GM12878 (cell line): ENCODE measurements at regions not wholly inside any gene's neighbourhood (a gene's known extent, or its start where the extent isn't known, plus 50 kb on each side); places are given as distances from the start of the nearest gene placed in this dataset.

Experiments used
- ATAC-seq: fragments of 200-7000 bp; cut with Tn5 transposase; 3 replicates; pipeline ENCODE4 v1.9.1; 2020; ENCODE audit warnings: mild to moderate bottlenecking, moderate library complexity
- BruUV-seq: library from RNA; stranded (reverse); fragments of 400-500 nt; replicated peaks from 2 replicates; lab custom pipeline; 2021; lab: Mats Ljungman, UMichigan
- CTCF ChIA-PET: fragments of 300-600 bp; sonication (Branson Sonifier 250); formaldehyde crosslinking; extraction: SDS; loops from one replicate; lab custom pipeline; 2021; ENCODE audit warnings: inconsistent platforms; lab: Yijun Ruan, JAX
- POLR2A ChIA-PET: fragments of 350-600 bp; formaldehyde crosslinking; extraction: SDS; loops from one replicate; lab custom pipeline; 2021; ENCODE audit warnings: inconsistent platforms; lab: Charles Lee
- RAD21 ChIA-PET: fragments of 300-600 bp; sonication (Branson Sonifier 250); formaldehyde crosslinking; loops from one replicate; lab custom pipeline; 2023; ENCODE audit warnings: antibody characterized with exemption; ENCODE audit not compliant: unreplicated experiment; lab: Charles Lee
- SMC1A ChIA-PET: fragments of 300-600 bp; sonication (Branson Sonifier 250); formaldehyde crosslinking; loops from one replicate; lab custom pipeline; 2023; ENCODE audit not compliant: unreplicated experiment, uncharacterized antibody; lab: Charles Lee
- DNase-seq: peaks from one replicate; pipeline ENCODE4 v3.0.0-alpha.2; 2011; ENCODE audit warnings: low read depth, low spot score
- FAIRE-seq: peaks from 3 replicates; lab custom pipeline; 2011; peaks lifted over from hg19 to GRCh38; lab: Jason Lieb, UNC
- H2AFZ ChIP-seq: 2 replicates; pipeline ENCODE4 v1.6.0; 2011; ENCODE audit warnings: low read depth, low read length, control low read depth; ENCODE audit not compliant: control insufficient read depth
- H3K27ac ChIP-seq: 2 replicates; pipeline ENCODE4 v1.5.1; 2011; ENCODE audit warnings: control low read depth; ENCODE audit not compliant: control insufficient read depth, insufficient read depth
- H3K27me3 ChIP-seq, 2 experiments: replicated peaks in 1 of 2; 2 replicates each; pipeline versions ENCODE4 v1.6.0 to v1.6.1; 2011; ENCODE audit warnings: low read length in 1 of 2; ENCODE audit not compliant: control insufficient read depth in 2 of 2, insufficient read depth in 2 of 2
- H3K36me3 ChIP-seq, 2 experiments: 2 replicates each; pipeline ENCODE4 v1.5.1; 2011; ENCODE audit warnings: low read length in 1 of 2; ENCODE audit not compliant: control insufficient read depth in 2 of 2, insufficient read depth in 2 of 2
- H3K4me1 ChIP-seq: 2 replicates; pipeline ENCODE4 v1.6.1; 2011; ENCODE audit warnings: mild to moderate bottlenecking, low read length, moderate library complexity, mixed read lengths; ENCODE audit not compliant: control insufficient read depth, insufficient read depth
- H3K4me2 ChIP-seq: 2 replicates; pipeline ENCODE4 v1.6.0; 2011; ENCODE audit warnings: control low read depth; ENCODE audit not compliant: control insufficient read depth, insufficient read depth
- H3K4me3 ChIP-seq: fragments of 200-600 bp; sonication (generic); 2 replicates; pipeline ENCODE4 v1.5.1; 2016
- H3K79me2 ChIP-seq: 2 replicates; pipeline ENCODE4 v1.6.0; 2011; ENCODE audit warnings: low read length; ENCODE audit not compliant: control insufficient read depth, insufficient read depth
- H3K9ac ChIP-seq: 2 replicates; pipeline ENCODE4 v1.8.0; 2011; ENCODE audit warnings: low read length, control low read depth, mixed read lengths; ENCODE audit not compliant: control insufficient read depth, insufficient read depth
- H3K9me3 ChIP-seq: replicated peaks from 3 replicates; pipeline ENCODE4 v1.5.1; 2011; ENCODE audit warnings: mild to moderate bottlenecking, low read length; ENCODE audit not compliant: control insufficient read depth, insufficient read depth
- H4K20me1 ChIP-seq: 2 replicates; pipeline ENCODE4 v1.6.0; 2011; ENCODE audit not compliant: control insufficient read depth, insufficient read depth
- BMI1 ChIP-seq: fragments of 450-650 bp; IDR thresholded peaks from 2 replicates; pipeline ENCODE4 v1.6.1; 2016; ENCODE audit warnings: mild to moderate bottlenecking, moderate library complexity, borderline replicate concordance
- CHD4 ChIP-seq: fragments of 200-600 bp; sonication (generic); IDR thresholded peaks from 2 replicates; pipeline ENCODE4 v1.6.1; 2016; ENCODE audit warnings: mild to moderate bottlenecking
- CREB1 ChIP-seq: IDR thresholded peaks from 2 replicates; pipeline ENCODE4 v1.6.1; 2012; ENCODE audit warnings: low read depth, mild to moderate bottlenecking, inconsistent platforms
- E4F1 ChIP-seq: fragments of 450-650 bp; IDR thresholded peaks from 2 replicates; pipeline ENCODE4 v1.6.1; 2018; ENCODE audit warnings: borderline replicate concordance, mild to moderate bottlenecking; ENCODE audit not compliant: partially characterized antibody
- FOXK2 ChIP-seq: fragments of 450-650 bp; IDR thresholded peaks from 2 replicates; pipeline ENCODE4 v1.6.1; 2017; ENCODE audit warnings: mild to moderate bottlenecking, moderate library complexity
- IKZF1 ChIP-seq: fragments of 450-650 bp; conservative IDR thresholded peaks from 2 replicates; pipeline ENCODE4 v1.6.1; 2017; ENCODE audit warnings: antibody characterized with exemption, mild to moderate bottlenecking
- JUNB ChIP-seq: IDR thresholded peaks from 2 replicates; pipeline ENCODE4 v1.6.1; 2016; ENCODE audit warnings: antibody characterized with exemption, mild to moderate bottlenecking
- KDM1A ChIP-seq: fragments of 200-600 bp; sonication (generic); IDR thresholded peaks from 2 replicates; pipeline ENCODE4 v1.6.1; 2016; ENCODE audit warnings: borderline replicate concordance
- MTA3 ChIP-seq: IDR thresholded peaks from 2 replicates; pipeline ENCODE4 v1.6.1; 2012; ENCODE audit warnings: low read length, inconsistent platforms, borderline replicate concordance
- NBN ChIP-seq: fragments of 450-650 bp; IDR thresholded peaks from 2 replicates; pipeline ENCODE4 v1.6.1; 2016
- NKRF ChIP-seq: fragments of 450-650 bp; conservative IDR thresholded peaks from 2 replicates; pipeline ENCODE4 v1.6.1; 2017; ENCODE audit warnings: mild to moderate bottlenecking, moderate library complexity
- RAD51 ChIP-seq: fragments of 450-650 bp; IDR thresholded peaks from 2 replicates; pipeline ENCODE4 v1.6.1; 2016; ENCODE audit warnings: moderate library complexity, mild to moderate bottlenecking, inconsistent platforms
- RCOR1 ChIP-seq: conservative IDR thresholded peaks from 2 replicates; pipeline ENCODE4 v1.6.1; 2012; ENCODE audit warnings: low read depth, low read length, improper control_type of control experiment
- RUNX3 ChIP-seq: IDR thresholded peaks from 2 replicates; pipeline ENCODE4 v1.6.1; 2012; ENCODE audit warnings: low read length, inconsistent platforms
- SMC3 ChIP-seq: IDR thresholded peaks from 2 replicates; pipeline ENCODE4 v1.6.1; 2011; ENCODE audit warnings: low read length, improper control_type of control experiment, borderline replicate concordance
- WRNIP1 ChIP-seq: IDR thresholded peaks from 2 replicates; pipeline ENCODE4 v1.6.1; 2011; ENCODE audit warnings: low read depth, low read length, improper control_type of control experiment, borderline replicate concordance
- ZBTB40 ChIP-seq: fragments of 450-650 bp; IDR thresholded peaks from 2 replicates; pipeline ENCODE4 v1.6.1; 2016; ENCODE audit warnings: mild to moderate bottlenecking, moderate library complexity, borderline replicate concordance
- WGBS: methylation state at CpG from one replicate; pipeline ENCODE4 v1.1.6; 2016; ENCODE audit warnings: low lambda C conversion rate; ENCODE audit not compliant: insufficient replicate concordance, insufficient coverage; ENCODE audit errors: missing lambda C conversion rate; 5-methylcytosine and 5-hydroxymethylcytosine counted together
- in situ Hi-C: fragments of 300-500 bp; cut with MboI; formaldehyde crosslinking; loops from 9 replicates; pipeline ENCODE4 v1.14.3; 2018; ENCODE audit warnings: mixed read lengths
- intact Hi-C: fragments of 100-400 bp; cut with micrococcal nuclease; formaldehyde crosslinking; loops from one replicate; pipeline ENCODE4 v1.14.2; 2022; ENCODE audit not compliant: unreplicated experiment

- TF ChIP-seq ZBTB40 = no peak
- no peak for TF ChIP-seq RAD51
- TF ChIP-seq FOXK2 = no peak
- TF ChIP-seq SMC3 = no peak
- TF ChIP-seq BMI1 = no peak
- no peak for TF ChIP-seq RUNX3
- TF ChIP-seq JUNB = no peak
- no peak for TF ChIP-seq CREB1
- no peak for TF ChIP-seq NBN
Measured at GRCh38 chr13:107830804-107831203, 384.5 kb downstream of the LIG4 start (continued).

- no peak for DNase-seq
- SMC1A ChIA-PET = no interaction called here
- Histone ChIP-seq H3K27ac (no peak overlapping the region), H3K4me1 (no peaks in the 10 kb centered on the region), H3K4me2 (no peak overlapping the region), H3K9me3 (no peaks in the 10 kb centered on the region), H3K27me3 (no peaks in the 10 kb centered on the region), H4K20me1 (no peaks in the 10 kb centered on the region), H2AFZ (no peak overlapping the region), H3K36me3 (no peaks in the 10 kb centered on the region), H3K79me2 (no peaks in the 10 kb centered on the region), H3K9ac (no peak overlapping the region), H3K4me3 (no peak overlapping the region)
- in situ Hi-C loops = no loop called here
- CTCF ChIA-PET = no interaction called here
- BruUV-seq = no TSS peak
- intact Hi-C loops = no loop called here
- 32% methylated on average over 11 of the region's 11 CpGs for WGBS
- RAD21 ChIA-PET = no interaction called here
- FAIRE-seq = no peak
- ATAC-seq = no peak
- POLR2A ChIA-PET = no interaction called here
- TF ChIP-seq MTA3 = no peak
- TF ChIP-seq RCOR1 = no peak
- TF ChIP-seq KDM1A = no peak
- TF ChIP-seq NKRF = no peak
- TF ChIP-seq IKZF1 = no peak
- no peak for TF ChIP-seq FOXK2
- no peak for TF ChIP-seq WRNIP1
- TF ChIP-seq E4F1 = no peak
- TF ChIP-seq CHD4 = no peak
Measured at GRCh38 chr13:107827840-107828549, 387.3 kb downstream of the LIG4 start.
